ENCODE measurements at regions not wholly inside any gene's neighbourhood (a gene's known extent, or its start where the extent isn't known, plus 50 kb on each side); places are given as distances from the start of the nearest gene placed in this dataset.

DNA sequence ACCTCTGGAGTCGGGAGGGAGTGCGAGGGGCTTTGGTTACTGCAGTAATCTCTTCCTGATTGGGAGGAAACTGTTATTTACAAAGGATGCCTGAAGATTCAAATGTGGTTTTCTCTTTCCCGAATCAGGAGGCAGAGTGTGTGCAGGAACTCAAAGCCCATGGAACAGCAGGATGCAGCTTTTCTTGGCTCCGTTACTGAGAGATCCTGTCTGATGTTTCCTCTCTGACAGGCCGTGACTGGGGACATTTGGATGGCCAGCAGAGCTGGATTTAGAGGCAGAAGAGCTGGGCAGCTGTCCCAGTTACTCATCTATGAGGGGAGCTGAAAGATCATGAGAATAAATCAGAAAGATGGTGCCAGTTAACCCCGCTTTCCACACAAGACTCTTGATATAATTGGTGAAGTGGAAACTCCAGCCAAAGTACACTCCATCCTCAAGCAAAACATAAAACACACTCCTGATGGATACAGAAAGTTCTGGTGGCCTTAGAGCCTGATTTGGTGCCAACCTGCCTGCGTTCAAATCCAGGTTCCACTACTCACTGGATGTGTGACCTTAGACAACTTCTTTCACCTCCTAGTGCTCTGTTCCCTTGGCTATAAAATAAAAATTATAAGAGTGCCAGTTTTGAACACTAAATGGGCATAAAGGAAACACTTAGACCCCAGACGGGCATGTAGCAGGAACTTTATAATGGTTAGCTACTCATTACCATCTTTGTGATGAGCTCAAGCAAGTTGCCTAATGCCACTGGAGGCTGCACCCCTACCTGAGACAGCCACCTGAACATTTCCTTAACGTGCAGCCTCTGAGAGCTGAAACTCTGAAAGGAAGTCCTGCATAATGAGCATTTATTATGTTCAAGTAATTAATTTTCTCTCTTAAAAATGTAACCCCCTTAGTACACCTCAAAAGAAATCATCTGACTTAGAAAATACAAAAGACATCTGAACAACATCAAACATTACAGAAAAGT, 349.0 kb upstream of the GATB start:
- peak; percentile 53 to 77 (median 56) for ATAC-seq
- WGBS, 4 donors, result 24 to 35% (median 27%) methylated on average over 9 of the region's 9 CpGs

DNA sequence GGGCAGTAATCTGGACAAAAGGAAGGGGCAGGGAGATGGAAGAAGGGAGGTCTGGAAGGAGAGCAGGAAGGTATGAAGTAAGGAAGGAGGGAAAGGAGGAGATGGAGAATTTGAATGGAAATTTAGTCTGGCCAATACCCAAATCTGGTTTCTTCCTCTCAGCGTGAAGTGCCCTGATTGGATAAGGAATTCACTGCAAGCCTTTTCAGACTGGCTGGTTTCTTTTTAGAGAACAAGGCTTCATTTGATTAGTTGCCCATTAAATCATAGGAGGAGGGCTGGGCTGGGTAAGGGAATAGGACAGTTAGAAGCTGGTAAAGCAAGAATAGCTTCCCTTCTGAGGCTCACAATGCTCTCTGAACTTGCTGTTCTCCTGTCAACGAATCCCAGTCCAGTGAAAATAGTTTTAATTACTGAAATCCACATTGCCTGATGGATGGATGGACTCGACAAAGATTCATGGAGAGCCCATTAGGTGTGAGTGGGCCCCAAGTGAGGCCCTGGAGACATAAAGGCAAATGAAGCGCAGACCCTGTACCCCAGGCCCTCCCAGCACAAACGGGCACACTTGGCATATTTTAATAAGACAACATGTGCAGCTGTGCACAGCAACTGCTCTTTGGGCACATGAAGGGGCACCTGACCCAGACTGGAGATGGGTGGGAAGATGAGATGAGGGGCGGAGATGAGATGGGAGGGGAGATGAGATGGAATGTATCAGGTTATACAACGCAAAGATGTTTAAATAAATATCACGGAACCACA, 347.1 kb upstream of the GATB start:
- intact Hi-C loops (cut with DNase I), result loop anchor here in 2 of 10 donors (5.0 to 10.0 kb wide), 3 partner anchors 237 to 267 kb away; no protein-coding TSS in a partner anchor
- ATAC-seq (no peak), DNase-seq (no peak)
- peaks cover 5 to 52% (median 35%) of the 10 kb centered on the region in 12 donors for H3K4me1 ChIP-seq
- TF ChIP-seq, protein P1, sequence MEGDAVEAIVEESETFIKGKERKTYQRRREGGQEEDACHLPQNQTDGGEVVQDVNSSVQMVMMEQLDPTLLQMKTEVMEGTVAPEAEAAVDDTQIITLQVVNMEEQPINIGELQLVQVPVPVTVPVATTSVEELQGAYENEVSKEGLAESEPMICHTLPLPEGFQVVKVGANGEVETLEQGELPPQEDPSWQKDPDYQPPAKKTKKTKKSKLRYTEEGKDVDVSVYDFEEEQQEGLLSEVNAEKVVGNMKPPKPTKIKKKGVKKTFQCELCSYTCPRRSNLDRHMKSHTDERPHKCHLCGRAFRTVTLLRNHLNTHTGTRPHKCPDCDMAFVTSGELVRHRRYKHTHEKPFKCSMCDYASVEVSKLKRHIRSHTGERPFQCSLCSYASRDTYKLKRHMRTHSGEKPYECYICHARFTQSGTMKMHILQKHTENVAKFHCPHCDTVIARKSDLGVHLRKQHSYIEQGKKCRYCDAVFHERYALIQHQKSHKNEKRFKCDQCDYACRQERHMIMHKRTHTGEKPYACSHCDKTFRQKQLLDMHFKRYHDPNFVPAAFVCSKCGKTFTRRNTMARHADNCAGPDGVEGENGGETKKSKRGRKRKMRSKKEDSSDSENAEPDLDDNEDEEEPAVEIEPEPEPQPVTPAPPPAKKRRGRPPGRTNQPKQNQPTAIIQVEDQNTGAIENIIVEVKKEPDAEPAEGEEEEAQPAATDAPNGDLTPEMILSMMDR (IDR thresholded peaks at IDR 0.05), result no peak
- TF ChIP-seq POLR2A (IDR thresholded peaks at IDR 0.05), result no peak
- no peaks in the 10 kb centered on the region for H3K27me3 ChIP-seq
- H3K4me3 ChIP-seq, result no peak overlapping the region
- no peak overlapping the region for H3K27ac ChIP-seq
- H3K9me3 ChIP-seq, result no peaks in the 10 kb centered on the region
- WGBS, 4 donors, result 87 to 95% (median 92%) methylated on average over 8 of the region's 8 CpGs
- H3K36me3 ChIP-seq, result no peaks in the 10 kb centered on the region

More for the DNA sequence above, 349.0 kb upstream of the GATB start:
- DNase-seq, result peak in 4 of 5 donors; percentile 36 to 57 (median 44)
- intact Hi-C loops (cut with DNase I), result loop anchor here in 3 of 10 donors (5.0 to 10.0 kb wide), 4 partner anchors 145 to 265 kb away; no protein-coding TSS in a partner anchor
- no peaks in the 10 kb centered on the region for H3K27me3 ChIP-seq
- no peaks in the 10 kb centered on the region for H3K36me3 ChIP-seq
- H3K4me1 ChIP-seq, result peaks cover 5 to 43% (median 32%) of the 10 kb centered on the region in 12 donors
- TF ChIP-seq, protein P1 (IDR thresholded peaks at IDR 0.05), result no peak
- TF ChIP-seq POLR2A (IDR thresholded peaks at IDR 0.05), result no peak
- peak overlapping the region in 11 of 12 donors; percentile 2 to 56 (median 23) for H3K27ac ChIP-seq
- no peaks in the 10 kb centered on the region for H3K9me3 ChIP-seq
- H3K4me3 ChIP-seq, result no peak overlapping the region

DNA sequence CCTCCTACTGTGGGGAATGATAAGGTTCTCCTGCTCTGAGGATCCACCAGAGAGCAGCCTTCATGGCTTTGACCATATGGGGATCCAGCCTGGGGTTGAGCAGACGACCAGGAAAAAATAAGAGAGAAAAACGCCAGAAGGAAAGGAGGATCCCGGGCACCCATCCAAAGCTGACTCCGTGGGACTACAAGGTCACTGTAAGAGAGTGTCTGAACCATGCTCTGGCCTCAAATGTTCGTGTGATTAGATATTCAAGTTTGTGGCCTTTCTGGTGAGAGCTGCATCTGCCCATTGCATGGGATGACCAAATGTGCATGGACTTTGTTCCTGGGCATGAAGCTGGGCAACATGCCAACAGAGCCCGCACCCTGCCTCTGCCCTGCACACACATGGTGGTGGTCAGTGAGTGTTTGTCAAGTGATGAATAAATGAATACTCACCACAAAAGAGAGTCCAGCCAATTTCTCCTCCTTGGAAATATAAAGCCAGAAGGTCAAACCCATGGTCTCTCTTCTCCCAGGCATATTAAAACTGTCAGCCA, 346.0 kb upstream of the GATB start:
- peak overlapping the region in 3 of 12 donors; percentile 17 to 53 (median 47) for H3K27ac ChIP-seq
- DNase-seq, result no peak
- no peak for ATAC-seq
- 39 to 55% (median 43%) methylated on average over 6 of the region's 6 CpGs for WGBS, 4 donors
- TF ChIP-seq, protein P1 (IDR thresholded peaks at IDR 0.05), result no peak
- TF ChIP-seq POLR2A (IDR thresholded peaks at IDR 0.05), result no peak
- no peak overlapping the region for H3K4me3 ChIP-seq
- no peaks in the 10 kb centered on the region for H3K27me3 ChIP-seq
- H3K36me3 ChIP-seq, result no peaks in the 10 kb centered on the region
- intact Hi-C loops (cut with DNase I), result loop anchor here in 2 of 10 donors (5.0 to 10.0 kb wide), 3 partner anchors 238 to 268 kb away; no protein-coding TSS in a partner anchor
- no peaks in the 10 kb centered on the region for H3K9me3 ChIP-seq
- peaks cover 5 to 61% (median 38%) of the 10 kb centered on the region in 12 donors for H3K4me1 ChIP-seq
